Heart left ventricle (tissue), 16 donors: ENCODE measurements at regions not wholly inside any gene's neighbourhood (a gene's known extent, or its start where the extent isn't known, plus 50 kb on each side); places are given as distances from the start of the nearest gene placed in this dataset.

Experiments
- ATAC-seq, 4 donors: fragments of 200-7000 bp; cut with Tn5 transposase; one replicate each; pipeline ENCODE4 v1.9.1; 2020 to 2022; ENCODE audit warnings: moderate library complexity in 4 of 4, mild to moderate bottlenecking in 3 of 4, moderate number of reproducible peaks in 1 of 4
- DNase-seq, 5 donors: peaks; one replicate each; pipeline ENCODE4 v3.0.0-alpha.2; 2020
- H3K27ac ChIP-seq, 12 donors: fragments of 200-600 bp; sonication (generic) in 4 of 12; one replicate each; pipeline versions ENCODE4 v1.5.0 to v1.8.0; 2016 to 2022; ENCODE audit warnings: mild to moderate bottlenecking in 2 of 12
- H3K27me3 ChIP-seq, 9 donors: fragments of 200-600 bp; sonication (generic) in 2 of 9; one replicate each; pipeline versions ENCODE4 v1.5.1 to v1.8.0; 2016 to 2022; ENCODE audit warnings: mild to moderate bottlenecking in 3 of 9
- H3K36me3 ChIP-seq, 9 donors: fragments of 200-600 bp; sonication (generic) in 2 of 9; one replicate each; pipeline versions ENCODE4 v1.5.0 to v1.8.0; 2018 to 2022; ENCODE audit warnings: mild to moderate bottlenecking in 2 of 9
- H3K4me1 ChIP-seq, 12 donors: fragments of 200-600 bp; sonication (generic) in 4 of 12; one replicate each; pipeline versions ENCODE4 v1.5.0 to v1.8.0; 2016 to 2022; ENCODE audit warnings: mild to moderate bottlenecking in 3 of 12
- H3K4me3 ChIP-seq, 12 donors: fragments of 200-600 bp; sonication (generic) in 4 of 12; one replicate each; pipeline versions ENCODE4 v1.5.0 to v1.8.0; 2017 to 2022; ENCODE audit warnings: mild to moderate bottlenecking in 9 of 12, moderate library complexity in 4 of 12
- H3K9me3 ChIP-seq, 12 donors: fragments of 200-600 bp; sonication (generic) in 4 of 12; one replicate each; pipeline versions ENCODE4 v1.5.0 to v1.8.0; 2016 to 2022; ENCODE audit warnings: mild to moderate bottlenecking in 1 of 12
- CTCF ChIP-seq, 12 donors: fragments of 200-600 bp; sonication (generic) in 4 of 12; IDR thresholded peaks; one replicate each; pipeline versions ENCODE4 v1.5.0 to v1.8.0; 2018 to 2022; ENCODE audit warnings: antibody characterized with exemption in 12 of 12, mild to moderate bottlenecking in 5 of 12
- POLR2A ChIP-seq, 2 donors: fragments of 450-650 bp; IDR thresholded peaks; one replicate each; pipeline ENCODE4 v1.6.1; 2017; ENCODE audit warnings: antibody characterized with exemption in 2 of 2, mild to moderate bottlenecking in 2 of 2, moderate library complexity in 2 of 2
- WGBS, 4 donors: extraction: QIAGEN DNeasy Blood & Tissue Kit in 2 of 4; methylation state at CpG; one replicate each; pipeline versions ENCODE4 v1.1.5 to v1.1.7; 2013 to 2018; 5-methylcytosine and 5-hydroxymethylcytosine counted together
- intact Hi-C, 10 donors: fragments of 100-400 bp; cut with DNase I; formaldehyde crosslinking; loops; one replicate each; pipeline versions ENCODE4 v1.11.1 to v1.14.2; 2022
- donor health status: ischemic (EF 13 %, LVEDD 7.1; RV severe dilation, severe dysfunction).
- donor health status: healthy with polysubstance abuse.
- donor health status: DM: no; HTN: yes; CAD: no.
- donor health status: DM: no; HTN: no; CAD: no.
- donor health status: ischemic (EF 25% LVEDD 6.9; RV normal size, moderate dysfunction).
- donor health status: ischemic (EF 25% LVEDD 5.7; RV mildly dilated, moderate dysfunction).
- donor health status: healthy.
- donor health status: DM: yes; HTN: yes; CAD: no.
- donor health status: ischemic (EF 35%, LVEDD 5.7; RV mildly dilated, moderate dysfunction).
- donor health status: nonischemic (EF 11% LVEDD 7.7; RV severe dilation, severe dysfunction).
- donor health status: DM: yes; HTN: yes; CAD: no.
- donor health status: PGD.
- donor health status: ischemic (EF 29% LVEDD 5.4; RV normal size, mild dysfunction).
- donor health status: nonischemic (EF 23%, LVEDD 6.1; RV moderate dilation, normal function).

DNA sequence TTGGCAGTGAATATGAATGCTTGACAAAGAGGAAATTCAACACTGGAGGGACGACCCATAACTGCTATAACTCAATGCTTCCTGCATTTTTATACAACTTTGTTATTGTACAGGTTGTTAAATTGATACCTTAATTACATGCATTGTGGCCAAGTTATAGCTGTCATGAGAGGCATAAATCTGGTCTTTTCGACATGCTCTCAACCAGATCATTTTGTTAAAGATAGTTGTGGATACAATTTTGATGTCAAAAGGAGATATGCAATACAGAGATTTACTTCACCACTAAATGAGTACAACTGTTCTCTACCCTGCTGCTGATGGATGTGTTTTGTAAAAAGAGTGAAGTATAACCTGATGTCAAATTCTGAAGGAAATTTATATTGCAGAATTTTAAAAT lies 946.0 kb downstream of the GALC start:
- no peaks in the 10 kb centered on the region for H3K4me1 ChIP-seq
- H3K4me3 ChIP-seq, result no peak overlapping the region
- no peaks in the 10 kb centered on the region for H3K27me3 ChIP-seq
- no peaks in the 10 kb centered on the region for H3K9me3 ChIP-seq
- no peak for ATAC-seq
- DNase-seq, result no peak
- no peaks in the 10 kb centered on the region for H3K36me3 ChIP-seq
- no peak overlapping the region for H3K27ac ChIP-seq
- WGBS, 4 donors, result 67 to 78% (median 74%) methylated on average over 2 of the region's 2 CpGs
- intact Hi-C loops, result no loop called here
- no peak for TF ChIP-seq POLR2A (IDR thresholded peaks at IDR 0.05)
- TF ChIP-seq CTCF (IDR thresholded peaks at IDR 0.05), result no peak

- H3K36me3 ChIP-seq, result no peaks in the 10 kb centered on the region
- no peak overlapping the region for H3K4me3 ChIP-seq
- H3K9me3 ChIP-seq, result no peaks in the 10 kb centered on the region
- WGBS, 4 donors, result 58 to 75% (median 63%) methylated on average over 5 of the region's 5 CpGs
- no peaks in the 10 kb centered on the region for H3K27me3 ChIP-seq
- TF ChIP-seq CTCF (IDR thresholded peaks at IDR 0.05), result no peak
- no peak for TF ChIP-seq POLR2A (IDR thresholded peaks at IDR 0.05)
- no peaks in the 10 kb centered on the region for H3K4me1 ChIP-seq
- intact Hi-C loops, result no loop called here
- no peak for ATAC-seq
- DNase-seq, result no peak
- H3K27ac ChIP-seq, result no peak overlapping the region
These were observed 947.0 kb downstream of the GALC start for GRCh38 chr14:87045956-87046355.

DNA sequence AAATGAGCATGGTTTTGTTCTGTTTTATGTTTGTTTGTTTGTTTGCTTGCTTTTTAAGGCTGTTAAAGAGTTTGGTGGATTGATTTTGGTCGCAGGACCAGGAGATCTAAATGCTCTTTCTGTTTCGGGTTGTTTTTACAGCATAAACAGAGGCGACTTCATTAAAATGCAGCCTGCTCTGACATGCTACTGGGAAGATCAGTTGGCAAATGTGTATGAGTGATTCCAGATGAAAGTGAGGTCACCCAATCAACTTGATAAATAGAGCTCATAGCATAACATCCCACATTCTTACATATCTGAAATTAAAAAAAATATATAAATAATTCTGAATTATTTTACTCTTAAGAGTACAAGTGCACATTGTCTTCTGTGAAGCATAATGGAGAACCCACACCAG lies 947.7 kb downstream of the GALC start:
- intact Hi-C loops, result no loop called here
- no peaks in the 10 kb centered on the region for H3K36me3 ChIP-seq
- no peaks in the 10 kb centered on the region for H3K4me1 ChIP-seq
- H3K27me3 ChIP-seq, result no peaks in the 10 kb centered on the region
- no peak for TF ChIP-seq CTCF (IDR thresholded peaks at IDR 0.05)
- TF ChIP-seq POLR2A (IDR thresholded peaks at IDR 0.05), result no peak
- H3K9me3 ChIP-seq, result no peaks in the 10 kb centered on the region
- DNase-seq (no peak), ATAC-seq (no peak)
- peak overlapping the region in 1 of 12 donors; percentile 43 for H3K27ac ChIP-seq
- WGBS, 4 donors, result 46 to 63% (median 50%) methylated on average over 3 of the region's 3 CpGs
- no peak overlapping the region for H3K4me3 ChIP-seq

DNA sequence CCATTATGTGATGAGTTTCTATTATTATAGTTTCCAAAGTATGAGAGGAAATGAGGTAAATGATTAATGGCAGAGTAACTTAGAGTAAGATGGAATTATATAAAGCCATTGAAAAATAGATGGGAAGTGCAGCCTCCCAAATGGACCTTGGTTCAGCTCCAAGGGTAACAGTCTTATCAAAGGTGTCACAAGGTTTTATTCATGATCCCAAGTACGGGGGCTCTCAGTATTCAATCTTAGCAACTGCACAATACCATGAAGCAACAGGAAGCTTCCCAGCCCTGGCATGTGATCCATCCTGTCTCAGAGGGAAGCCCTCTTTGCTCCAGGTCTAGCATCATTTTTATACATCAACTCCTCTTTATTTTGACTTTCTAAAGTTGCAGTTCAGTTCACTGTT lies 948.2 kb downstream of the GALC start:
- Histone ChIP-seq H3K4me1 (no peaks in the 10 kb centered on the region), H3K27me3 (no peaks in the 10 kb centered on the region), H3K4me3 (no peak overlapping the region), H3K9me3 (no peaks in the 10 kb centered on the region), H3K36me3 (no peaks in the 10 kb centered on the region), H3K27ac (peak overlapping the region in 1 of 12 donors; percentile 43)
- intact Hi-C loops, result no loop called here
- ATAC-seq (peak in 1 of 4 donors; percentile 26), DNase-seq (no peak)
- TF ChIP-seq CTCF (IDR thresholded peaks at IDR 0.05), result no peak
- TF ChIP-seq POLR2A (IDR thresholded peaks at IDR 0.05), result no peak
- WGBS, 4 donors, result 5 to 29% (median 16%) methylated on average over 1 of the region's 1 CpG
